GM13976 (cell line): ENCODE measurements at regions not wholly inside any gene's neighbourhood (a gene's known extent, or its start where the extent isn't known, plus 50 kb on each side); places are given as distances from the start of the nearest gene placed in this dataset.

Experiments used
- DNase-seq: peaks from one replicate; pipeline ENCODE4 v3.0.0; 2012; ENCODE audit warnings: low spot score
- CTCF ChIP-seq: IDR thresholded peaks from 2 replicates; pipeline ENCODE4 v1.5.1; 2012; ENCODE audit warnings: borderline replicate concordance, mild to moderate bottlenecking; ENCODE audit not compliant: insufficient read depth; ENCODE audit errors: extremely low read depth, missing control alignments, control extremely low read depth
- in situ Hi-C: fragments of 300-500 bp; cut with MboI; formaldehyde crosslinking; loops from one replicate; pipeline ENCODE4 v1.12.0; 2022; ENCODE audit warnings: low sequenced_read_pairs, mixed read lengths, inconsistent platforms; ENCODE audit not compliant: unreplicated experiment

GRCh38 chr5:143657647-143658285 lies 154.2 kb upstream of the HMHB1 start:
- in situ Hi-C loops: no loop called here
- no peak for TF ChIP-seq CTCF
- DNase-seq: no peak

GRCh38 chr5:143653766-143654282 lies 158.1 kb upstream of the HMHB1 start:
- no peak for TF ChIP-seq CTCF
- in situ Hi-C loops: no loop called here
- no peak for DNase-seq

GRCh38 chr5:143653256-143653655 lies 158.7 kb upstream of the HMHB1 start:
- no peak for TF ChIP-seq CTCF
- in situ Hi-C loops: no loop called here
- peak; percentile 11 for DNase-seq

GRCh38 chr5:143652108-143652700 lies 159.8 kb upstream of the HMHB1 start:
- DNase-seq: no peak
- TF ChIP-seq CTCF: no peak
- in situ Hi-C loops: no loop called here

- no peak for DNase-seq
- TF ChIP-seq CTCF: no peak
- in situ Hi-C loops: no loop called here
Observed at GRCh38 chr5:143649937-143650621, 161.9 kb upstream of the HMHB1 start.

GRCh38 chr5:143648696-143649095 lies 163.3 kb upstream of the HMHB1 start:
- DNase-seq: no peak
- TF ChIP-seq CTCF: no peak
- in situ Hi-C loops: no loop called here
